Endometrium (tissue), 2 donors: ENCODE measurements at regions not wholly inside any gene's neighbourhood (a gene's known extent, or its start where the extent isn't known, plus 50 kb on each side); places are given as distances from the start of the nearest gene placed in this dataset.
"Not testable (repeated sequence)": the region's sequence is repeated elsewhere in the genome, so short reads cannot be mapped to it uniquely, and the experiment has no call there.

Experiments
- FAIRE-seq: peaks from 2 replicates; lab custom pipeline; 2012; peaks lifted over from hg19 to GRCh38; lab: Jason Lieb, UNC
- donor health status: control.
- donor health status: control.

DNA sequence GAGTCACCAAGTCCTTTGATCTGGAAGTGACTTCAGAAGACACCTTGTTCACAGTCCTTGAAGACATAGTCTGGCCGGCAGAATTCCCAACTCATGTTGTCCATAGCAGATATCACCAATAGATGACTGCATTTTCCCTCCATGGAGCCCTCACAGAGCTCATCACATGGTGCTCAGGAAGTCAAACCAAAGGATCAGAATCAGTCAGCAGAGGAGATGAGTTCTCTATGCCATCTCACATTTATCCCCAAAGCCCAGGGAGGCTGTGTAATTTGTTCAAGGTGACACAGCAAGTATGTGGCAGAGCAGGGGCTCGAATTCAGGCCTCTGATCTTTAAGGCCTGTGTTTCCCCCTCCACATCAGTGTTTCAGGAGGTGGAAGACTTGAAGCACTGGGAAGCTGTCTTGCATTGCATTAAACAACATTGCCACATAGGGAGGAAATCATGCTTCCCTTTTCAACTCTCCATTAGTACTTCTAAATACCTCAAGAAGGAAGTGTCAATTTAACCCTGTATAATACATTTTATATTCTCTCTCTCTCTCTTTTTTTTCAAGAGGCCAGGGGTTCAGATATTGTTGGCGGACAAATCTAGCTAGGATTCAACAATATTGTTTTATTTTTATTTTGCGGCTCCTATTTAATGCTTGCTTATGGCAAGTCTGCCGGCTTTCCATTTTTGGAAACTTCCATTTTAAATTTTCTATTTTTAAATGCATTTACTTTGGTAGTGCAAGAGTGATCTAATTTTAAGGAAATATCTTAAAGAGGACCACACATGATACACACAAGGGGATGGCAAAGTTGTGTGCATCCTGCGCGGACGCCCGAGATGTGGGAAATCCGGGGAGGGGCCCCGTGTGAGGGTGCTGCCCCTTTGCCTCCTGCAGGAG is 61.9 kb downstream of the NPIPB5 start:
- FAIRE-seq, result not testable (repeated sequence)

DNA sequence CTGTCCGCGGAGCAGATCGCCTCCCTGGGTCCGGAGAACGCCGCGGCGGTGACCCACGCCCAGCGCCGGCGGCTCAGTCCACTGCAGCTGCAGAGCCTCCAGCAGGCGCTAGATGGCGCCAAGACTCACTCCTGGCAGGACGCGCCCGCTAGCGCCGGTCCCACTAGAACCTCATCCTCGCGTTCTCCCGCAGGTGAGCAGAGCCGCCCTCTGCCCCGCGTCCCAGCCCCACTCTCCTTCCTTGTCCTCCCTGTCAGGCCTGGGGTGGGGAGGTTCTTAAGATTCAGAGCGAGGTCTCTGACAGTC is 62.5 kb downstream of the NPIPB5 start:
- FAIRE-seq, result not testable (repeated sequence)

DNA sequence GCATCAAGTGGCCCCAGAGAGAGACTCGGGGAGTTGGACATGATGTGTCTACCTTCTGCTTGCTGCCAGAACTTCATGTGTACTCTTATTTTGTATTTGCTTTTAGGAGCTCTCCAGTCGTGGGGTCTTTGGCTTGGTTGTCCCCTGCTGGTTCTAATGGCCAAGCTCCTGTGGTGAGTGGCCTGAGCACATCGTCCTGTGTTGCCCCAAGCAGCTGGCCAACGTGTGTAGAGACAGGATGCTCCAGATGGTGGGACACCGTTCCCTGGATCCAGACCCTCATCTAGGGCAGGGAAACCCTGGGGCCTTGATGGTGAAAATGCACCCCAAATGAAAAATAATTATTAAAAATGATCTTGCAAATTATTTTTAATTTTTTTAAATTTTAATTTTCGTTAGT is 65.8 kb downstream of the NPIPB5 start:
- not testable (repeated sequence) for FAIRE-seq

- FAIRE-seq, result not testable (repeated sequence)
Observed at GRCh38 chr16:22583195-22583594, 72.5 kb downstream of the NPIPB5 start.

DNA sequence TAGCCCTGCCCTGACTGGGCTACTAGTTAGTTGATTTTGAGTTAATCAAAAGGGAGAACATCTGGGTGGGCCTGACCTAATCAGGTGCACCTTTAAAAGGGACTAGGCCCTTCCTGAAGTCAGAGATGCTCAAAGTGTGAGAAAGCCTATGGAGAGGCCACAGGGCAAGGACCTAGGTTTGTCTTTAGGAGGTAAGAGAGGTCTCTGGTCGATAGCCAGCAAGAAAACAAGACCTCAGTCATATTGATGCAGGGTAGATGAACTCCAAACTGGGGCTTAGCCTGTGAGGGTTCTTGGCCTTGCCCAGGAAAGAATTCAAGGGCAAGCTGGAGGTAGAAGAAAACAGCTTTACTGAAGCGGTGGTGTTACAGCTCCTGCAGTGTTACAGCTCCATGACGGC is 73.8 kb downstream of the NPIPB5 start:
- FAIRE-seq, result not testable (repeated sequence)

DNA sequence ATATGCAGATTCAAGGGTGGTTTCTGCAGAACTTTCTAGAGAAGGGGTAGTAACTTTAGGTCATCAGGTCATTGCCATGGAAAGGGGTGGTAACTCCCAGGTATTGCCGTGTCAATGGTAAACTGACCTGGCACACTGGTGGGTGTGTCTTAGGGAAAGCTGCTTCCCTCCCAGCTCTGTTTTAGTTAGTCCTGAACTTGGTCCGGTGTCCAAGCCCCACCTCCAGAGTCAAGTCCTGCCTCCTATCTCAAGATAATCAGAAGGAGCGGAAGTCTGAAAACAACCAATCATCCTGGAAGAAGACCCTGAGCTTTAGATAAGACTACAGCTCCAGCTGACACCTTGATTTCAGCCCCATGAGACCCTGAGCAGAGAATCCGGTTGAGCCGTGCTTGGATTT is 74.2 kb downstream of the NPIPB5 start:
- FAIRE-seq, result not testable (repeated sequence)

- not testable (repeated sequence) for FAIRE-seq
Observed at GRCh38 chr16:22585431-22585830, 74.7 kb downstream of the NPIPB5 start.

- FAIRE-seq, result not testable (repeated sequence)
Observed at GRCh38 chr16:22586732-22587131, 76.0 kb downstream of the NPIPB5 start.

DNA sequence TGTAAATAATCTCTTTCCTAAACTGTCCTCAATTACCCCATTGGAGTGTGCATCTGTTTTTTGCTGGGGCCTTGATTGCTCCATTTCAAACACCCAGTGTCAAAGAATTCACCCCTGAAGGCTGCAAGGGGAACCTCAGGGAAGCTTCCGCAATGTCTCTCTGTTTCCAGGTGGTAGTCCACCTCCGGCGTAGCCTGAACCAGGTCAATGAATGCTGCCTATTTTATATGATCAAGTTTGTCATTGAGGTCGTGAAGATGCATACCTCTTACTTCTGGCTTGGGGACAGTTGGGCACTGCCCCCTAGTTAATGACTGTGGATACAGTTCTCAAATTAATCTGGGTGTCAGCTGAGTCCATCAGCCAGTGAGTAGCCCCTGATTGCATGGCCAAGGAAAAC is 79.1 kb downstream of the NPIPB5 start:
- FAIRE-seq, result not testable (repeated sequence)

DNA sequence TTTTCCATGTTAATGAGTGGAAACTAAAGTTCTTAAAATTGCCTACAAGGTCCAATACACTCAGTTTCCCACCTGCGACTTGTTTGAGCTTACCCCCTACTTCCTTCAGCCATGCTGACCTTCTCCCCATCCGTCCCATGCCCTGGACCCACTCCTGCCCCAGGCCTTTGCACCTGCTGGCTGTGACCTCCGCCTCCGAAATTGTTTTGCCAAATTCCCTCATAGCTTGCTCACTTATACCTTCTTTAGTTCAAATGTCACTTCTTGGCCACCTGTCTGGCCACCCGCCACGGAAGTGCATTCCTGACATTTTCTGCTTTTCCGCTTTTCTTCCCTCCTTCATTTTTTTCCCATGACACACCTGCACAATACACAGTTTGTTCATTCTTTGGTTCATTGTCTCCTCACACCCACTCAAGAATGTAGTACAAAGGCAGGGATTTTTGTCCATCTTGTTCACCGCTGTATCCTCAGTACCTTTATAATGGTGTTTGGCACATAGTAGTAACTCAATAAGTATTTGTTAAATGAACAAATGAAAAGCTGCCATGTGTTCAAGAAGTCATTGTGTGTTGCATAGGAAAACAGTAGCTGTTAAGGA is 85.9 kb downstream of the NPIPB5 start:
- FAIRE-seq, result not testable (repeated sequence)

GRCh38 chr16:22603744-22604143 is 93.1 kb downstream of the NPIPB5 start:
- FAIRE-seq, result not testable (repeated sequence)

DNA sequence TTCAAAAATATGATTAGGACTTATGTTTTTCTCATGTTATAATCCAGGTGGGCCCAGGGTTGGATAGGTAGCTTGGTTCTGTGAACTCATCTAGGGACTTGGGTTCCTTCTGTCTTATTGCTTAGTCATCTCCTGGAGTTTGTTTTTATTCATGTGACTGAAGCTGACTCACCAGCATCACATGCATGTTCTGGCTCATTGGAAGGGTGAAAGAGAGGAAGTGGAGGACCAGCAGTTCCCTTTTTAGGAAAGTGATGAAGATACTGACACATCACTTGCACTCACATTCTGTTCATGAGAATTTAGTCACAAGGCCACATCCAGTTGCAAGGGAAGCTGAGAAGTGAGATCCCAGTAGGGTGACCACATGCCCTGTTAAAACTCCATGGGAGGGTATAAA is 95.9 kb downstream of the NPIPB5 start:
- FAIRE-seq, result not testable (repeated sequence)

DNA sequence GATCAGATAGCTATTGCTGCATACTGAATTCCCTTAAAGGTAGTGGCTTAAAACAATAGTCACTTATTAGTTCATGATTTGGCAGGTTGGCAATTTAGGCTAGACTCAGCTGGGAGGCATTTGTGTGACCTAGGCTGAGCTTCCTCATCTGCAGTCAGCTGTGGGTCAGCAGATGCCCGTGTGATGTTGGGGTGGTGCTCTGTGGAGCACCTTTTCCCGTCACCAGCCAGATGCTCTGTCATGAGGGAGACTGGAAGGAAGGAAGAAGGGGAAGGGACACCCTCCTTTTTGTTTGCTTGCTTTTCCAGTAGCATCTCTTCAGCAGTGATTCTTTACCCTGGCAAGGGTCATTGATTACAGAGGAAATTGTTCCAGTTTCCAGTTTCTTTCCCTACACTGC is 99.1 kb downstream of the NPIPB5 start:
- not testable (repeated sequence) for FAIRE-seq

DNA sequence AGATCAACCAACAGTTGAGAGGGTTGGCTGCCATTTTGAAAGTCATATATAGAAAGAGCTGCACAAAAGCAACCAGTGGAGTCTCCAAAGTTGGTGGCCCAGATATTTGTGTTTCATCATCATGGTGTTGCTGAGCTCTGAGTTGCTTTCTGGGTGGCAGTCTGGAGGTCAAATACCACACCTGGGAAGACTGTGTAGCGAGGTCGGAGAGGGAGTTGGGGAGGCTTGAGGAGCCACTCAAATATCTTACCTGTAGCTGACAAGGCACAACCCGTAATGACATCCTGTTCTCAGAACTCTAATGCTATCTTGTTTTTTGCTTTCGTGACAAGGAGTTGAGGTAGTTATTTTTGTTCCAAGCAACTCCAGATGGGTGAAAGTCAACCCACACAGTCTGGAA is 100.4 kb downstream of the NPIPB5 start:
- not testable (repeated sequence) for FAIRE-seq

DNA sequence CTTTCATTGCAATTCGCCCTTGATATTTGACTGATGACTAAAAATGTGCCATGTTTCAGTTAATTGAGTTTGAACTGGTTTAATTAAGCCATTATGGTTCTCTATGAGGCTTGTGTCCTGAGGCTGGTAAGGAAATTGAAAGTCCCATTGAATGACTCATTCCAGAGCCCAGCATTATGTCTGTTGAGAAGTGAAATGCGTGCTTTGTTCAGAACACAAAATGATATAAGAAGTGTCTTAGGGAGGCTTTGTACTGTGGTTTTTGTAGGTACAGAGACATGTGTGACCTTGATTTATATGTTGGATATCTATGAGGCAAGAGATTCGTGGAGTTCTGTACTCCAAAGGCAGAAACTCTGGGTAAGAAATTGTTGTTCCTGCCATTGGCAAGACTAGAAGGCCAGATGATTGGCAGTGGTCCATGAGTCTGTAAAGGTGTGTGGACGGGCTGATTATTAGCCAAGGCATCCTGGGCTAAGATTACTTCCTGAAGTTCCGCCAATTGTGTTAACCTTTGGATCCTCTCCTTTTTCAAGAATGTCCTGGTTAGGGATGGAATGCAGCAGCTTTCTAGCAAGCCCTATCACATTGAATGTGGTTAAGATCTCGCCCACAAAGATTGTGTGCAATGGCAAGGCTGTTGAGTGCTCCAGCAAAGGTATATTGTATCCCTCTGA is 103.7 kb downstream of the NPIPB5 start:
- FAIRE-seq, result no peak

- FAIRE-seq, result no peak
Observed at GRCh38 chr16:22618842-22619241, 108.2 kb downstream of the NPIPB5 start.

- peak; percentile 72 for FAIRE-seq
Observed at GRCh38 chr16:22621586-22622155, 111.0 kb downstream of the NPIPB5 start.

DNA sequence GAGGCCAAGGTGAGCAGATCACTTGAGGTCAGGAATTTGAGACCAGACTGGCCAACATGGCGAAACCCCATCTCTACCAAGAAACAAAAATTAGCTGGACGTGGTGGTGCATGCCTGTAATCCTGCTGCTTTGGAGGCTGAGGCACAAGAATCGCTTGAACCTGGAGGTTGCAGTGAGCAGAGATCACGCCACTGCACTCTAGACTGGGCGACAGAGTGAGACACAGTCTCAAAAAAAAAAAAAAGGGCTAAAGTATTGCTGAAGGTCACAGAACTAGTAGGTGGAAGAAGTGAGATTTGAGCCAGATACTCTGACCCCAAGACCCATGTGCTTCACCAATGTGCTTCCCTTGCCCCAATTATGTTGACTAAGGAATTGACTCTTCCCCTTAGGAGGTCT is 112.0 kb downstream of the NPIPB5 start:
- no peak for FAIRE-seq

GRCh38 chr16:22623351-22623781 is 112.7 kb downstream of the NPIPB5 start:
- FAIRE-seq, result no peak

DNA sequence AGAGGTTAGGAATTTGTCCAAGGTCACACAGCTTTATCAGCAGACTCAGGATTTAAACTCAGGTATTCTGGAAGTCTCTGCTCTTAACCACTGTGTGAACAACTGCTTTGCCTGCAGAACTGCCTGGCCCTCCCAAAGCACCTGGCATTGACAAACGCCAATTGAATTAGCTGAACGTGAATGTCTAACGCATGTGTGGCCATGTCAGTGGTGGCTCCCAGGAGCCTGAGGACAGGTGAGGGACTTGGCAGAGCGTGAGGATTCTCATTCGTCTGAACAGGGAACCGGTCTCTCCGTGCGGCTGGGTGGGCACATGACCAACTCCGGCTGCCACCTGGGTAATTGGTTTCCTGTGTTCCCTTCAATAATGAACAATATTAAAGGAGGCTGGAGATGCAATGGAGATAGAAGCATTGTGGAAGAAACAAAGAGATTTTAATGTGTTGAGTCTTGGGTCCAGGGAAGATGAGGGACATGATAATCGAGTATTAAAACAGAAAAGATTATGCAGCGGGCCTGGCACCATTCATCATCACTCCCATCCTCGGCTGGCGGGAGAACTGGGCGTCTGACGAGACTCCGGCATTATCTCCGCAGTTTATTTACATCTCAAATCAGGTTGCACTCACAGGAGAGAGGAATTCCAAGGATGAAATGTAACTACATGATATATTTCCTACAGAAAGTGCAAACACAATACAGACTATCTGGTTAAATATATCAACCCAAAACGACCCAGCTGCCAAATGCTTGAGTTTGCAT is 113.5 kb downstream of the NPIPB5 start:
- FAIRE-seq, result no peak

DNA sequence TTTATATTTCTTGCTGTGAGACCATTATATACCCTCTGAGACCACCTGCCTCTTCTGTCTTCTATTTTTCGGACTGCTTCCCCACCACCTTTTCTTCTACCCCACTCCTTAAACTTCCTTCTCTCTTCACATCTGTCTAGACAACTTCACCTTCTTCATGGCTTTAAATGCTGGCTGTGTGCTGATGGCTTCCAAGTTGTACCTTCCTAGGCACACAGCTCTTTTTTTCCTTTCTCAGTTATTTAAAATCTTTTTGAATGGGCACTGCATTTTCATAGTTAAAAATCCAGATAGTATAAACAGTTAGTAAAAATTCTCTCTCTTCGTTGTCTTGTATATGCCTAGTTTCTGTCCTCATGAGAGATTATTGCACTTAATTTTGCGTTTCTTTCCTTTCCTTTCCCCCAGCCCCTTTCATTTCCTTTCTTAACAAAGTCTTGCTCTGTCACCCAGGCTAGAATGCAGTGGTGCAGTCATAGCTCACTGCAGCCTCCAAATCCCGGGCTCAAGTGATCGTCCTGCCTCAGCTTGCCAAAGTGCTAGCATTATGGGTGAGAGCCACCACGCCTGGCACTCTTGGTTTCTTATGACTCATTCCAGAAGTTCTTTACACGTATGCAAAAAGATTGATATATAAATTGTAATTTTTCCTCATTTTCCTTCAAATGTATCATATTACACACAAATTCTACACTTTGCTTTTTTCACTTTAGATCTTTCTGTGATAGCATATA is 114.3 kb downstream of the NPIPB5 start:
- no peak for FAIRE-seq
